GM21717 (cell line): ENCODE measurements at regions not wholly inside any gene's neighbourhood (a gene's known extent, or its start where the extent isn't known, plus 50 kb on each side); places are given as distances from the start of the nearest gene placed in this dataset.

Source experiments
- ATAC-seq: cut with Tn5 transposase; IDR thresholded peaks from one replicate; pipeline ENCODE4 v1.9.1; 2021; ENCODE audit warnings: mild to moderate bottlenecking, moderate library complexity; ENCODE audit not compliant: unreplicated experiment

DNA sequence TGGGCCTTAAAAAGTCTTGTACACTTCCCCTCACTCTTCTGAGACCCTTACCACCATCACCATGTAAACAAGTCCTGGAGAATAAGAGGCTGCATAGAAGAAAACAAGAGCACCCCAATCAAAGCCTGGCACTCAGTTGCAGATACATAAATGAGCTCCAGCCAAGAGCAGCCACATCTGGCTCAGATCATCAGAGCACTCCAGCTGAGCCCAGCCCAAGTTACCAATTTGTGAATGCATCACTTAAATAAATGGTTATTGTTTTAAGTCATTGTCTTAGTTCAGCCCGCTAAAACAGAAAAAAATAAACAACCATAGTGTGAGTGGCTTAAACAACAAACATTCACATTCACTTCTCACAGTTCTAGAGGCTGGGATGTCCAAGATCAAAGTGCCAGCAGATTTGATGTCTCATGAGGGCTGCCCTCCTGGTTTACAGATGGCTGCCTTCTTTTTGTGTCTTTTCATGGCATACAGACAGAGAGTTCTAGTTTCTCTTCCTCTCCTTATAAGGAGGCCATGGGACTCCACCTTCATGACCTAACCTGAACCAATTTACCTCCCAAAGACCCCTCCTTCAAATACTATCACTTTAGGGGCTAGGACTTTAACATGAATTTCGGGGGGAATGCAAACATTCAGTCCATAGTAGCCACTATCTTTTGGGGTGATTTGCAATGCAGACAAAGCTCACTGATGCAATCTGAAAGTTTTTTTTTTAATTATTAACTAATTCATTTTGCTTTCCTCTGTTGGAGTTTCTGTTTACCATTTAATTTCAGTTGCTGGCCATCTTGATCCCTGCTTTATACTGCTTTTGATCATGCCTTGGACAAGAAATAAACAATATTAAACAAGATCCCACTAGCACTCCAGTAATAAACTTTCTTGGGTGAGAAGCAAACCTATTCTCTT, 187.5 kb upstream of the ACVR2A start:
- ATAC-seq = no peak

DNA sequence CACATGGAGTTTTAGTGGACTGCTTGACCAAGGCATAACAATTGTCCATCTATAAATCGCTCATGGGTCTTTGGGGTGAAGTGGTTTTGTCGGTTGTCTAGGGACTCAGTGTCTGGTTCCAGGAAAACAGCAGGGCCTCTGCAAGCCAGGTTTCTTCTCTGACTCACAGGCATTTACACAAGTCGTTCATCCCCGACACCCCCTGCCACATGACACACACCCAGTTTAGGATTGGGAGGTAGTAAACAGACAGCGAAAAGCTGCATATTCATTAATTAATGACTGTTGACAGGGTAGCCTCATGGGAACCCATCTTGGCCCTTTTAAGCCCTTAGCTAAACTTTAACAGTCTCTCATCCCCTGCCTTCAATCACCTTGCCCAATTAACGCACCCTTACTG, 194.8 kb upstream of the ACVR2A start:
- no peak for ATAC-seq

DNA sequence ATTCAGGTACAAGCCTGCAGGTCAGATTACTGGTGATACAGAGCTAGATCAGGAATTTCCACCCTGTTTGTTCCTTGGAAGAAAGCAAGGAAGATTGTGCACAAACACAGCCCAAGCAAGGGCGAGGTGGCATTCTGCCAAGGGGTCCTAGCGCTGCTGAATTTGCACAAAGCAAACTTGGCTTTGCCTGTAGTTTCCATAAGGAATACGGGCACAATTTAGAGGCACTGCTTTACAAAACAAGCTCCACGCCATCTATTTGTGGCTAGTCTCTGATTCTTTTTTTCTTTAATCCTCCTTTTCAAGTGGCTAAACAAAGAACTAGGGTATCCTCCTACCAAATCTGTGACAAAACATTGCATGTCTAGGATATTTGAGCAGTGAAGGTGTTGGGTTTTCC, 195.5 kb upstream of the ACVR2A start:
- ATAC-seq = no peak

DNA sequence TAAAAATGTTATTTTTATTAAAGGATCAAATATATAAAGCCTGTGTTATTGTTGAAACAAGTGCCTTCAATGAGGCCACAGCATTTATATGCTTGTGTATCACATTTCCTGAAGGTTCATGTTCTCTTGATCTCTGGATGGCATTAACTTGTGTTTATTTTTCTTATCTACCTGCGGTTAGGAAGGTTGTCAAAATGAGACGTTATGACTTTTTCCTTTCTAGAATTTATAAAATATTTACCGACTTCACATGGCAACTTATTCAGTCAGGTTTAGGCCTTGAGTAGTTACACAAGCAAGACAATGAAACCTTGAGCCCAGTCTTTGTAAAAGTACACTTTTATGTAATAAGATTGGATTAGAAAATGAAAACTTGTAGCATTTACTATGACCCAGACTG, 196.4 kb upstream of the ACVR2A start:
- no peak for ATAC-seq

DNA sequence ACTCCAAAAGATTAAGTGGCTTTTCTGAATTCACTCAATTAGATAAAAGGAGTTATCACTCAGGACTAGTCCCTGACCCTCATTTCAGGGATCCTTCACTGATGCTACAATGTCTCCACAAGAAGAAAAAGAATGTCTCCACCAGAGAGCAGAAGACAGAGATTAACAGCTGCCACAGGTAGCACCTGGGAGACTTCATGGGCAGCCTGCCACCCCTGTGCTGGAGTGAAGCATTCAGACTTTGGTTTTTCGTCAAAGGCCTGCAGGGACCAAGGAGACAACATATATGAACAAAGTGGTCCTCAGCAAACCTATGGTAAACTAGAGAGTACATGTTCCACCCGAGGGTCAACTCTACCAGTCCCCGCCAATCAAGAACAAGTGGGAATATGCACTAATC, 197.0 kb upstream of the ACVR2A start:
- no peak for ATAC-seq

DNA sequence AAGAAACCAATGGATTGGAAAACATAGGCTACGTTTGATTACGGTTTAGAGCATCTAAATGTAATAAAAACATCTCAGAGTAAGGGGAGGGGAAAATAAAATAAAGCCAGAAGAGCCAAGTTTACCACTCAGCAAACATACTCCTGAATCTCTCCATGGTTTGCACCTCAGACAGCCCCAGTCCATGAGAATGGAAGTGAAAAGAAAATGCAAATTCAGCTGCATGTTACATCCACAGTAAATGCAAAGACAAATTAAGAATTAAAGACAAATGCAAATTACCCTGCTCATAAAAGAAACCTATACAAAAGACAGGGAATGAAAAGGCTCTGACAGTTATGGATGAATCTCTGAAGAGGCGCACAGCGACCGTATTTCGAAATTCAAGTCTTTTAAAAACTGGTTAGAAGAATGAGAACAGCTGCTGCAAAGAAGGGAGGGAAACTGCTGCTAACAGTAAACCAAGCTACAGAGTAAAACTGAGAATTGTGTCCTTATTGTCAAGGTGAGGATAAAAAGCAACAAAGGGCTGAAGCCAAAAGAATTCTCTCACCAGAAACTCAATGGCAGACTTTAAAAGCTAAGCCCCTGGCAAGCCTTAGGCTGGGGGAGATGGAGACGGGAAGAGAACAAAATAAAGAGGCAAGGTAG, 197.9 kb upstream of the ACVR2A start:
- no peak for ATAC-seq

DNA sequence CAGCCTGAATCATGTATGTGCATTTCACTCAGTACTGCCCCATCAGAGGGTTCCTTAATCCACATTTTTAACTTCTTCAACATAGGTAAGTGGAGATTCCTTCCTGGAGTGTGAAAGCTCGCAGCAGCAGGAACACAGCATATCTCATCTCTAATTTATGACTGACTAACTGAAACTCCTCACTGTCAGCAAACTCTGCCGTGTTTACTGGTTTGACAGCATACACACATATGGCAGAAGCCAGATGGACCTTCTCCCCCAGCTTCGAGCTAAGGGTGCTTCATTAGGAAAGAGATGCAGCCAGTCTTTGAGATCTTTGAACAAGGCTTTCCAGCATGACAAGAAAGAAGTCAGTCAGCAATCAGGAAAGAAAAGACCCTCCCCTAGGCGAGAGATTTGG, 200.3 kb upstream of the ACVR2A start:
- no peak for ATAC-seq

DNA sequence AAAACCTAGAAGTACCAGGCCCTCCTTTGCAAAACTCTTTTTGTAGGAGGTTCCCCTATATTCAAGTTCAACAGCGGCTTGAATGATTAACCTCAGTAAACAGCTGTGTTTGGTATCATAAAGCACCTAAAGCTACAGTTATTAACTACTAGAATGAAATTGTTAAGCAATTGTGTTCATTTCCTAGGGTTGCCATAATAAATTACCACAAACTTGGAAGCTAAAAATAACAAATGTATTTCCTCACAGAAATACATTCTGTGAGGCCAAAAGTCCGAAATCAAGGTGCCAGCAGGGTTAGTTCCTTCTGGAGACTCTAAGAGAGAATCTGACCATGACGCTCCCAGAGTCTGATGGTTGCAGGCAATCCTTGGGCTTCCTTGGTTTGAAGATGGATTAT, 202.1 kb upstream of the ACVR2A start:
- no peak for ATAC-seq

DNA sequence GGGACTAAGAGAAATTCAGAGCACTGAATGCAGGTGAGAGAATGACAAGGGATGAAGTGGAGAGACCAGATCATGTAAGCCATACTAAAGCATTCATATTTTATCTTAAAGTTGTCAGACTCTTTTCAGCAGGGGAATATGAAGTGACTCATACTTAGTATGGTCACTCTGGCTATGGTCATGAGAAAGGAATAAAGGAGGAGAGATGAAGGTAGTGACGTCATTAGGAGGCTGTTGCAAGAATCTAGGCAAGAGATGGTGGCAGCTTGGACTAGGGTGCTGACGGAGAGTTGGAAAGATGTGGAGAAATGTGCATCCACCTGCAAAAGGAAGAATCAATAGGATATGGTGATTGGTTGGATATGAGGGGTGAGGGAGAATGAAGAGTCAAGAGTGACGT, 203.2 kb upstream of the ACVR2A start:
- no peak for ATAC-seq

DNA sequence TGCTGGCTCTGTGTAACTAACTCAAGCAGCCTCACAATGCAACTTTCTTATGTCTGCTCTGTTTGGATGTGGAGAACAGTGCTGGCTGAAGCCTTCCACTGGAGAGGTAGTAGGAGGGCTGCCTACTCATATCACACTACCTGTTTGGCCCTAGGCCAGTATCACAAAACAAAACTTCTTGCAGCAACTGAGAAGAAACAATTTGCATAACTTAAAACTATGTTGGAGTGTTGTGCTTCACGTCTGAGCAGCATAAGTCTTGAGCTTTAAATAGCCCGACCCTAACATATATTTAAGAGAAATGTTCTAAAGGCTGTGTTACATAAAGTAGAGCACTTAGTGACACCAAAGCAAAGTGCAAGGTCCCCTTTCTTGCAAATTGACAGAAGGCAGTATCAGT, 204.9 kb upstream of the ACVR2A start:
- ATAC-seq = peak; percentile 77

DNA sequence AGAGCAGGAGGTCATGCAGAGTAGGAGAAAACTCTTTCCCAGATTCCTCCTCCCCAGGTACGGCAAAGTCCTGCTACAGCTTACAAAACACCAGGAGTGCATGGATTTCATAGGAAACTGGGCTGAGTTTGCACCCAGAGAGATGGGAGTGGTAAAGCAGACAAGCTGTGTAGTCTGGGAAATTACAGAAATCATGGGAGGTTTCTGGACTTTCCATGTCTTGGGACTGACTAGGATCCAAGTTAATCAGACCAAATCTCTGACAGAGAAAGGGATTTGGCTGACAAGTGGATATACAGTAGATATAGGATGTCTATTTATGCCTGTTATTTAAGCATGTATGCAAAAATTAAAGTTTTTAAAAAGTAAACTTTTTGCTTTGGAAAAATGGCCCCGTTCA, 205.4 kb upstream of the ACVR2A start:
- no peak for ATAC-seq

DNA sequence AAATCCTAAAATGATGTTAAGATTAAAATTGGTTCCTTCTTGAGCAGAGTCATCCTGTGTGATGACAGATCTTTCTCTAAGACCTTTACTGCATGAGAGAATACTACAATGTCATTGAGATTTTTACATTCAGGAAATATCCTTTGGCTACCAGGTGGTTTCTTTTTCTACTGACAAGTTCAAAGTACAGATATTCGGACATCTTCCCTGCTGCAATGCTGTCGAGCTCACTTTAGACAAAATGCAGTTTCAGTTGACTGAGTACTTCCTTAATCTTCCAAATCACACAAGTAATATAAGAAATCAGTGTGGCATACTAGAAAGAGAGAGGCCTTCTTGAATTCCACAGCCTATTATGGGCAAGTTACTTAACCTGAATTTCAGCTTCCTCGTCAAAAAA, 207.9 kb upstream of the ACVR2A start:
- no peak for ATAC-seq

DNA sequence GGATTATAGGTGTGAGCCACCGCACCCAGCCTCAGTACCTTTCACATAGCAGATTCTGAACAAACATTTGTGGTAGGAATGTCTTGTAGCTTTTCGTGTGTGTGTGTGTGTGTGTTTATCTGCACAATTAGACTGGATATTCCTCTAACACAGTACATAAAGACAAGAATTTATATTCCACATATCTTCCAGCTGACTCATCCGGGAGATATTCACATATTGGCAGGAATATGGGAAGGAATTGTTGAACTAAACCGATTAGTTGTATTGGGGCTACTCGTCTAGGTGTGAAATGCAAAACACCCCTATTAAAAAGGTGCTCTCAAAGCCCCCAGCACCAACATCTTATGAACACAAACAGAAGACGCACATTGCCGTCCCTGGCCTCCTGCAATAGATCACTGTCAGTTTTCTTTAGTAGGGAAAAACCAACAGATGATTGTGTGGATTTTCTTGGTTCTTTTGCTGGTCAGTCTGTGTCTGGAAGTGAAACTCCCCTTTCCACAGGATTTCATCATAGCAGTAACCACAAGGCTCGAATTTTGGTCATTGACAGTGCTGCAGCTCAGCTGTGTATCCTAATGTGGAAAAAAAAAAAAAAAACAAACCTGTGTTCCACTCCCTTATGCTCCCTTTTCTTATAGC, 208.5 kb upstream of the ACVR2A start:
- no peak for ATAC-seq

DNA sequence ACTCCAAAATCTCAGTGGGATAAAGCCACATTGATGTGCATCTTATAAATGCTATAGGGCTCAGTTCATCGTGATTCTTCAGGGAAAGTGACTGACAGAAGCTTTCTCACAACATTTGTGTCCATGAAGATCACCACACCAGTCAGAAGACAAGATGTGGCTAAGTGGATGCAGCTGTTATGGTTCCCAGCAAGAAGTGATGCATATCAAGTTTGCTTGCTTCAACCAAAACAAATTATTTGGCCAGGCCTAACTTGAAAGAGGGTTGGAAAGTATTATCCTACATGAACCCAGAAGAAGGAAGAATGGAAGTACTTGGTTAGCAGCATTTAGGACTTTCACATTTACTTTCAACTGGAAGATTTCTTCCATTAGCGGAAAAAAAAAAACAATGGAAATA, 210.0 kb upstream of the ACVR2A start:
- no peak for ATAC-seq

DNA sequence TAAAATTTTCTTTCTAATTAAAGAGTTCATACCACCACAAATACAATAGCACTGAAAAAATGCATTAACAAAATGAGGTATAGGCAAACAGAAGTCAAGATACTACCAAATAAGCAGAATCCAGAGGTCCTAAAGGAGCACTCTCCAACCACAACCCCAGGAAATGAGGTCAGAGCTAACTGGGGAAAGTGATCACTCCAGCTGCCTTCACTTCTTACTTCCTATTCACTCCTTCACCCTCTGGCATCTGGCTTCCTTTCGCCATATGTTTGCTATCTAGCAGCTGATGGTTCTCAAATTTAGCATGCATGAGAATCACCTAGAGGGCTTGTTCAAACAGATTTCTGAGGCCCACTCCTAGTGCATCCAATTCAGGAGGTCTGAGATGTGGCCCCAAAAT, 212.6 kb upstream of the ACVR2A start:
- no peak for ATAC-seq

DNA sequence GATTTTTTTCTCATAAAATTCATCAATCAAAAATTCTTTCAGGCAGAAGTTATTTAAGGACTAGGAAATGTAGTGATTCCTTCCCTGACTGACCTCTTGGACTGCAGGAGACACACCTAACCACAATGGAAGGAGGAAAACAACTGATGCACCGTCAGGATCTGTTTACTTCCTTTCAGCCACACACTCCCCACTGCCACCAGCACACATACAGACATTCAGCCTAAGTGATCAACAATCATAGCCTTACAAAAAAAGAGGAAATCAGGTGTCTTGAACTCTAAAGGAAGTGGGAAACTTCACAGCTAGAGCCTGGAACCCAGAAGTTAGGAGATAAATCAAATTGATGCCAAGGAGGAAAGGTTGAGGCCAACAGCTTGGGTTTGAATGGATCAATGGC, 213.5 kb upstream of the ACVR2A start:
- no peak for ATAC-seq

DNA sequence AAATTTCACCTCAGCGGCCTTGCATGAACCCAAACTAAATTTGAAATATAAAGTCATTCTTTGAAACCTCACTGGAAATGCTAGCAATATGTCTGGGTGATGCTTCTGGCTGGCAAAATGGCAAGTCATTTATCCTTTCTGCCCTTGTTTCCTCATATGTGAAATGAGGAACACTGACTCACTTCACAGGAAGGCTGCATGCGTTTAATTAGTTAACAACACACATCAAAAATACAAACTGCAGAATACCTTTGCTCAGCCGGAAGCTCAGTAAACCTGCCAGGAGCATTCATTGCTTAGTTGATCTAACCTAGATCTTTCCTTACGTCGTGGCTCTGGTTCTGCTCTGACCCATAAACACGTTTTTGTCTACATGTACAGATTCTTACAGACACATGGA, 214.2 kb upstream of the ACVR2A start:
- ATAC-seq = no peak

DNA sequence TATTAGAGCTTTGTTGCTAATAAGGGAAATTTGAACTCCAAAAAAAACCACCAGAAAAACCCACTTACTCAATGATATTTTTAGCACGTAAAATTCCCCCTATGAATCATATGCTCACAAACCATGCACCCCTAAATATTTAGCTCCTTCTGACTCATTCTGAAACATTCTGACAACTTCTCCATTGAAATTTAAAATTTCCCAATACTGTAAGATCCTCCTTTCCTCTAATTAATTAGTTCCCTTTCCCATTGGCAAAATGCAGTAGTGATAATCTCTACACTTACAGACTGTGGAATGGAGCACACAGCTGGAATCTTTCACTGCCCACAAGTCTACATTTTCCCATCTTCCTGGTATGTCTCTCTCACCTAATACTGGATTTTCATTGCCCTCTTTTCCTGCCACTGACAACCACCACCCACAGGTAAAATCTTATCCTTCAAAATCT, 215.8 kb upstream of the ACVR2A start:
- ATAC-seq = peak; percentile 43

DNA sequence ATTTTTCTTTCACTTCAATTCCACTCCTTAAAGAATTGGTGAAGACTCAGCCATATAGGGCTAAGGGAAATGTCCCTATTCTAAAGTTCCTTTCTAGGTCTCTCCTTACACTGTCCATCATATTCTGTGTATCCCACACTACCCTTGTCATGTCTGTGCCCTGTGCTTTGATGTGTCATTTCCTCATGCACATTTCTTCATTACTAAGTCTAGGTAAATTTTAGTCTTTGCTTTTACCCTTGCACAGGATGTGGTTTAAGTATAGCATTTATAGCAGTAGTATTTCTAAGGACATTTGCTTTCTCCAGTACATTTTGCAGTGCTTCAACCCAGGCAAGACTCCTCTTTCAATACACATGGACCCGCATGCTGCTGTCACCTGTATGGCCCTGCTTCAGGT, 221.5 kb upstream of the ACVR2A start:
- ATAC-seq = peak; percentile 97

DNA sequence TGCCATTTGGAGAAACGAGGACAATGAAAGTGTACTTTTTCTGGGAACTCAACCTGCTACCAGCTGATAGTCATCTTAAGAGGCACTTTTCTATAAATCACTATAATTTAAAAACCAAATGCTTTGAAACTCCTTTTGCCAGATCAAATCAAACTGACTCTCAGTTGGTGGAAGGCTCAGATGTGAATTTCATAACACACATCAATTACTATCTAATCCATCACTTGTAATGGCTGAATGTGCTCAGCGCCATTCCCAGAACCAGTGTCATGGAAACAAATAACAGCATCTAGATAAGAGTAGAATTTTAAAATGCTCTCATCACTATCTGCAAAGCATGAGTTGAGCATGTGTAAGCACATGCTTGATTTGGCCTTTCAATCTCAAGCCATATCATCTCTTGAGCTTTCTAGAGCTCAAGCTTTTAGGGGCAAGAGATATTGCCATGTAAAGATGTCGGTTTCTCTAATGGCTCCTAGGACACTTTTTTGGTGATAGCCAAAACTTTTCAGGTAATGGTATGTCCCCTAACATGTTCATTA, 223.1 kb upstream of the ACVR2A start:
- no peak for ATAC-seq

DNA sequence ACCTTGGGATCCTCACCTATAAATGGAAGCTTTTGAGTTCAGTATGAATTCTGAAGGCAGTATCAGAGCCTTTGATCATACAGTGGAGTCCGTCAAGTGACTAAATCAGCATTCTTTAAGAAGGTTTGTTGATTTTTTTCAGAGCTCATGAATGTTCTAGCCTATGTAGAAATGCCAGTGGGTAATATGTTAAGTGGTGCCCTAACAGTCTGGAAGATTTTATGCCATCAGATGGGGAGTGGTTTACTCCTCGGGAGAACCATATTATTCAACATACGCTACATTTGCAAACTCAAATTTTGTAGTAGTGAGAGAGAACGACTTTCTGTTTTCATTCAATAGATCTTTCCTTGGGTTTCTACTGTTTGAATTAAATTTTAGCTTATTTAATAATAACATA, 225.0 kb upstream of the ACVR2A start:
- ATAC-seq = no peak

DNA sequence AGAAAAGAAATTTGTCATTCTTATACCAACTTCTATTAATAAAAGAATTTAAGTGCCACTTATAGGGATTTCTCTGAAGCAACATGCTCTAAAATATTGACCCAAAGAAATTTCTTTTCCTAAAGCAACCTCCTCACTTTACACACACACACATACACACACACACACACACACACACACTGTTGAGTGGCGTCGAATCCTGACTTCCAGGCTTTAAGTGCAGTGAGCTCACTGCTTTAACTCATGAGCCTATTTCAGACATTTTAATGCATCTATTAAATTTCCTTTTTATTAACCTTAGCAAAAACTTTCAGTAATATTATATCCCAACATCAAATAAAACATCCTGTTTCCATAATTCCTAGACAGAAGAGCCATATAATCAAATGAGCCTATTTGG, 229.1 kb upstream of the ACVR2A start:
- ATAC-seq = no peak
